GM21529 (cell line): ENCODE measurements at regions not wholly inside any gene's neighbourhood (a gene's known extent, or its start where the extent isn't known, plus 50 kb on each side); places are given as distances from the start of the nearest gene placed in this dataset.
"Not testable (repeated sequence)": the region's sequence is repeated elsewhere in the genome, so short reads cannot be mapped to it uniquely, and the experiment has no call there.

Source experiments
- ATAC-seq: cut with Tn5 transposase; IDR thresholded peaks from one replicate; pipeline ENCODE4 v1.9.1; 2021; ENCODE audit not compliant: unreplicated experiment

DNA sequence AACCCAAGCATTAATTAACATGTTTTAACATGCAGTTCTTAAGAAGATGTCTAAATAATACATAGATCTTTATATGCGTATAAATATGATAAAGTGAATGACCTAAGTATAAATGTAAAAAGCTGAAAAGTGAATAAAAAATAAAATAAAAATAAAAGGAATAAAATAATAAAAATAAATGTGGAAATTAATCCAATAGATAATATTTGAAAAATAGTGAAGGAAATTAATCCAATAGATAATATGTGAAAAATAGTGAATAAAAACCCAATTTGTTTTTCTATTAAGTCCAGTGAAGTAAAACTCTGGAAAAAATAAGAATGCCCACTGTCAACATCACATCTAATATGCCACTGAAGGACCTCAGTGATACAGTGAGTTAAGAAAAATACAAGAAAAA is 180.6 kb upstream of the SLC27A6 start:
- no peak for ATAC-seq

DNA sequence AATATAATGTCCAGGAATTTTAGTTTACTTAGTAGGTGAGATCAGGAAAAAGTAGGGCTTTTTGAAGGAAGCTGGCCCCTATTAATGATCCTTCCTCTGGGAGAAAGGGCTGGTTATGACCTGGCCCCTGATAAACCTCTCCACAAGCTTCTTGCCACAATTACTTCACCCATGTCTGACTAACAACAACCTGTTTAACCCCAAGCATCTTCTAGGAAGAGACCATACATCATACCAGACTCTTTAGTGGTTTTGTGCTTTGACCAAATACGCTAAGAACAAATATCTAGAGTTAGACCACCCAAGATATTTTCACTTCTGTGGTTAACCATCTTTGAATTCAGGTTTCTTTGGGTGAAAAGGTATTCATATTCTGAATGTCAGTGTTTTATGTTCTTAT is 174.0 kb upstream of the SLC27A6 start:
- no peak for ATAC-seq

DNA sequence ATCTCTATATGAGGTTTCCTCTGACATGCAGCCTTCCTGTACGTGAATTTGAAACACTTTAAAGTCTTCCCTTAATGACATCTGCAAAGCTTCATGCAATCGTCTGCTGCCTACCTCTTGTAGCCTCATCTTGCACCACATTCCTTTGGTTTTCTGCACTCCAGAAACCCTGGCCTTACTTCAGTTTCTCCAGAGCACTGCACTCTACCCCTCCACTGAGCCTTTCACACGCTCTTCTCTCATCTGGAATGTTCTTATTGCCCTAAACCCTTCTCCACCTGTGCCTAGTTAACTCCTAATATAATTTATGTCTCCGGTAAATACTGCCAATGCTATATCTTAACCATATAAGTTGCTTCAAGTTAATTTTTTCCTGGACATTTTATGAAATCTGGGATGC is 168.8 kb upstream of the SLC27A6 start:
- ATAC-seq: no peak

- ATAC-seq: no peak
Observed at GRCh38 chr5:128798871-128799270, 166.4 kb upstream of the SLC27A6 start.

- no peak for ATAC-seq
Observed at GRCh38 chr5:128799945-128800344, 165.3 kb upstream of the SLC27A6 start.

DNA sequence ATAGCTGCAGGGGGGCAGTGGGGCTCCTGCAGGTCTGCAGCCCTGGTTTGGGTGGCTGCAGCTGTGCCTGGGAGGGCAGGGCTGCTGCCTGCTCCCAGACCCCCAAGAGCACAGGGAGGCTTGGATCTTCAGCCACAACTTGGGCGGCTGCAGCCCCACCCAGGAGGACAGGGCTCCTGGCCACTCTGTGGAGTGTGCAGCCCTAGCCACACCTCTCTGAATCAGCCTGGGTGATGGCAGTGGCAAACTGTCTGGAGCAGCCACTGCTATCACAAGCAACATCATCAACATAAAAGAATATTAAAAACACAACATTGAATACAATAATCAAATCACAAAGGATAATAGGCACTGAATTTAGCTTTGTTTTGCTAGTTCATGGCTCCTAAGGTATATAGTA is 164.9 kb upstream of the SLC27A6 start:
- ATAC-seq: no peak

GRCh38 chr5:128813317-128814070 is 151.8 kb upstream of the SLC27A6 start:
- ATAC-seq: no peak

GRCh38 chr5:128815201-128815600 is 150.1 kb upstream of the SLC27A6 start:
- no peak for ATAC-seq

DNA sequence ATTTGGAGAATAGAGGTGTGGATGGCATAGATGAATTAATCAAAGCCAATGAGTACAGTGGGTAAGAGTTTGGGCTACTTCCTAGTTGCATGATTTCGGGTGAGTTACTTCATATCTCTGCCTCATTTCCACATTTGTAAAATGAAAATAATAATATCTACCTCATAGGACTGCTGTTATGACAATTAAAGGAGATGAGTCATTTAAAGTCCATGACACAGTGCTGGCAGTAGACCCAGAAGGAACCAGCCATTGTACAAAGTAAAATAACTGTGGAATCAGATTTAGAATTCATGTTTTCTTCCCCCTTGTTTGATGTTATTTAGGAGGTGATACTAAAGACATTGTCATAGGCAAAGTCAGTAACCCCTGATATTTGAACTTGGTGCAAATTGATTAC is 139.5 kb upstream of the SLC27A6 start:
- ATAC-seq: no peak

DNA sequence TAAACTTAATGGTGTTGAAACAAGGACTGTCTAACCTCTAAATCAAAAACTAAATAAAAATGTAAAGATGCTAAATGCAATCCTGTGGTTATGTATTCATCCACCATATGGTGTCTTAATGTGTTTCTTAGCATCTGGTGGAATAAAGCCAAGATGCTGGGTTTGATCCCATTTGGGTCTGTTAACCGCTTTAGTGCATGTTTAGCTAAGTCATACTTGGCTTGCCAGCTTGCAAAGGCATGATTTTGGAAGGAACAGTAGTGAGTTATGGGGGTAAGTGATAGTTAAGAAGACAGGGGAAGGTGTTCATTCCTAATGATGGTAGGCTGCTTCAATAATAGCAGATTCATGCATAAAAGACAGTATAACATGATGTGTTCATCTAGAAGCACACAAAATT is 139.0 kb upstream of the SLC27A6 start:
- no peak for ATAC-seq

- ATAC-seq: no peak
Observed at GRCh38 chr5:128836571-128836970, 128.7 kb upstream of the SLC27A6 start.

DNA sequence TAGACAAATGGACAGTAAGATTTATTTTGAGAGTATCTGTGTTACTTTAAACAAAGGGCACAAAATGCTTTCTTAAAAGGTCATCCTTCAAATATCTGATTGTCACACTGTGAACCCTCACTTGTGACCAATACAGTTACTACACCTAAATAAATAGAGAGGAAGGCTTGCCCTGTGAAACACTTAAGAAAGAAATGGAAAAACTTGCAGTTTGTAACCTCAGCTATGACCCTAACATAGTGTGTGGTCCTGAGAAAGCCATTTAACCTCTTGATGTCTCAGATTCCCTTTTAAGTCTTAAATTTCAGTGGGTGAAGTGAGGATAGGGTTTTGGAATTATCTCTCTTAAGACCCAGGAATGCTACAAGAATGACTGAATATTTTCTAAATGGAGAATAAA is 126.7 kb upstream of the SLC27A6 start:
- ATAC-seq: no peak

DNA sequence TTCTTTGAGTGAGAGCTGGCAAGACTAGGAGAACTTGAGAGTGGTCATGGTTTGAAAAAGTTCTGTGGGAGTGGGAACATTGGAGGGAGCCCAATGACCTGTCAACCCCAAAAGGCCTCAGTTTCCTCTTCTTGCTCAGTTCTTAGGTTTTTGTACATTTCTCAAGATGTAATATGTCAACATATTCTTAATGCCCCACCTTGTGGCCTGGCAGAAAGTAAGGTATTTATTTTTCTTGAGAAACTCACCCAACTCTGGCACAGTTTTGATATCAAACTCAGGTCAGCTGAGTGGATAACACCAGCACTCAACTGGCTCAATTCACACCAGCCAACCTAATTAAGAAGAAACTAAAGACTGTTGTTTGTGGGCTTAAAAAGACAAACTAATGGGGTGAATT is 123.0 kb upstream of the SLC27A6 start:
- ATAC-seq: no peak

DNA sequence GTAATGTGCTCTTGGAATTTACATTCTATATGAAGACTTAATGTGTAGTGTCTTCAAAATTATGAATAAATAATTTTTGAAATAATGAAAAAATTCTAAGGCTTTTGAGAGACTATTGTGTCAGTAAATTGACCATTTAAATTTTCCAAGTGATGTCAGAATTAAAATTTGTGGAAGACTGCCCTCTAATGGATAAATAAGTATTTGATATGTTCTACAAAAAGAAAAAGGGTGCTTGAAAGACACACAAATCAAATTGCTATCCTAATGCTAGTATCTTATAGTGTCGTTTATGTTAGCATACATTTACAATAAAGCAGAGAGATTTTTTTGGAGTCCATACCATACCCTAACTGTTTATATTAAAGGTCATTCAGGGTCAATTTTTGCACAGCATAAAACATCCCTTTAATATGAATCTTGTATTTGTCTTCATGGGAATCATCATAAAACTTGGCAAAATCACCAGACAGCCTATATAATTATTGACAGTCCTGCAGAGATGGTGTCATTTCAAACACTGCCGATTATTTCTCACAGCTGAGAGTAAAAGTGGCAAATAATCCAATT is 120.8 kb upstream of the SLC27A6 start:
- no peak for ATAC-seq

GRCh38 chr5:128850049-128850448 is 115.2 kb upstream of the SLC27A6 start:
- ATAC-seq: no peak

DNA sequence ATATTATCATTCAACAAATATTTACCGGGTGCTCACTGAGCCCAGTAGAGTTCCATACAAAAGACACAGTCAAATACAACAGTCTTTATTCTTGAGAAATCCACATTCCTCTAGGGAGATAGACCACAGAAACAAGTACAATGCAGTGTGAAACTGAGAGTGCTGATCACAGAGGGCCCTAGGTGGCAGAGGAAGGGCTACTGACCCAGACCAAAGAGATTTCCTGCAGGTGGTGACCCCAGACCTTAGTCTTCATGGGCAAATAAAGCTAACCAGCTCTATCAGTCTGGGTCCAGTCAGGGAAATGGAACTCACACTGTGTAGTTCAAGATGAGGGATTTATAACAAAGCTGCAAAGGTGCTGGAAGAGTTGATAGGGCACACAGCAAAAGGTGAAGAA is 110.4 kb upstream of the SLC27A6 start:
- ATAC-seq: no peak

DNA sequence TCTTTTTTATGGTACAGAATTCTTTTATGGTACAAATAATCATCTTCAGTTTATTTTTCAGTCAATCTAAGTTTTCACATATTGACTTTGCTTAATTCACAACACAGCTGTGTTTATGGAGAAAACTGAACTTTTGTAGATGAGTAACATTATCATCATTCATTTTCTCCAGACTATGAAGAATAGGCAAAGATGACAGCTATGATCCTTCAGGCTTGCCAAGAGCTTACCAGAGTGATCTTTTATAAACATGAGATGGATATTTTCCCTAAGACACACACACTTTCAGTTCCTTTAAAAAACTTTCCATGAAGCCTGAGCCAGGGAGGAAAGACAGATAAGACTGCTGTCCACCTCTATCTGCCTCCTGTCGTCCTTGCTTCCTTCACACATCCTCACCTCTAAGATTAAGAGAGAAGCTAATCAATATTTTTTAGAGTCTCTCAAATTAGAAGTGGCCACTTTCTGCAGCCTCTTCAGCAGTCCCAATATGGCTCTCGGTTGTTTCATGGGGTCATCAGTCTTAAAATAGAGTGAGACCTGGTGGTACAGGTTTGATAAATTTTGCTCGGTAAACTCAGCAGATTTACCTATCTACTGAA is 108.1 kb upstream of the SLC27A6 start:
- ATAC-seq: no peak

DNA sequence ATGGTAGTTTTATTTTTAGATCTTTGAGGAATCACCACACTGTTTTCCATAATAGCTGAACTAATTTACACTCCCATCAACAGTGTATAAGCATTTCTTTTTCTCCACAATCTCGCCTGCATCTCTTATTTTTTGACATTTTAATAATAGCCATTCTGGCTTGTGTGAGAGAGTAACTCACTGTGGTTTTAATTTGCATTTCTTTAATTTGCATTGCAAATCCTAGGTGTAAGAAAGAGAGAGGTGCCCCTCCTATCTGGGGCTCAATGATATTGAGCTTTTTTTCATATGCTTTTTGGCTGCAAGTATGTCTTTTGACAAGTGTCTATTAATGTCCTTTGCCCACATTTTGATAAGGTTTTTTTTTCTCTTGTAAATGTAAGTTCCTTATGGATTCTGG is 106.3 kb upstream of the SLC27A6 start:
- ATAC-seq: no peak

DNA sequence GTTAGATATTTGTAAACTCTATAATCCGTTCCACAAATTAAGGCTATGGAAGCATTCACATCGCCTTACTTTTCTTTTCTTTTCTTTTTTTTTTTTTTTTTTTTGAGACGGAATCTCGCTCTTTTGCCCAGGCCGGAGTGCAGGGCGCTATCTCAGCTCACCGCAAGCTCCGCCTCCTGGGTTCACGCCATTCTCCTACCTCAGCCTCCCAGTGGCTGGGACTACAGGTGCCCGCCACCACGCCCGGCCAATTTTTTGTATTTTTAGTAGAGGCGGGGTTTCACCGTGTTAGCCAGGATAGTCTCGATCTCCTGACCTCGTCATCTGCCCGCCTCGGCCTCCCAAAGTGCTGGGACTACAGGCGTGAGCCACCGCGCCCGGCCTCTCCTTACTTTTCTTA is 104.1 kb upstream of the SLC27A6 start:
- not testable (repeated sequence) for ATAC-seq

DNA sequence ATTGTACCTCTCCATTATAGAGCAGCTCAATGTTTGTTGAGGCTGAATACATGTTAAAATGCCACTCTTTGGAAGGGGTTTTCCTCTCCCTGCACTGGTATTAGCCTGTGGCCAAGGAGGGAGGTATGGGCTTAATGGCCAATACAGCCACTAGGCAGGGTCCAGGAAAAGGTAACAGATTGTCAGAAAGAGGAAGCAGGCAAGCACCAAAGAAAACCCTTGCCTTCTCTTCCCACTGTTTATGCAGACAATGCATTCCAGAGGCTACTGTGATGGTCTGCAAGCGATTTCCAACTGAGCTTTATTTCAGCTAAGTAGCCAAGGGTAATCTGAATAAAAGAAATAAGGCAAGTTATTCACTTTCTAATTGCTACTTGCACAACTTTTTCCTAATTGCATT is 95.3 kb upstream of the SLC27A6 start:
- ATAC-seq: no peak

GRCh38 chr5:128870373-128870772 is 94.9 kb upstream of the SLC27A6 start:
- no peak for ATAC-seq

- ATAC-seq: no peak
Observed at GRCh38 chr5:128870923-128871322, 94.4 kb upstream of the SLC27A6 start.
